ENCODE measurements at regions not wholly inside any gene's neighbourhood (a gene's known extent, or its start where the extent isn't known, plus 50 kb on each side); places are given as distances from the start of the nearest gene placed in this dataset.

- CTCF ChIA-PET (ENCODE audit: low intra/inter-chr PET ratio, low total read pairs), result no interaction called here
- WGBS (ENCODE audit: low lambda C conversion rate), result 0% methylated on average over 2 of the region's 2 CpGs
- Histone ChIP-seq H3K4me3 (replicated peaks in 1 of 3; ENCODE audit: insufficient read depth in 1 of 3, low read depth in 2 of 3, low read length in 3 of 3) (no peak overlapping the region), H3K27ac (ENCODE audit: extremely low read length, insufficient read depth, low read length) (no peak overlapping the region), H3K36me3 (replicated peaks in 1 of 2; ENCODE audit: control insufficient read depth in 1 of 2, insufficient read depth in 2 of 2, low read length in 2 of 2) (no peaks in the 10 kb centered on the region), H2AFZ (ENCODE audit: low read length) (no peak overlapping the region), H3K4me1 (ENCODE audit: insufficient read depth, low read length) (no peaks in the 10 kb centered on the region), H3K27me3 (ENCODE audit: control insufficient read depth in 1 of 2, insufficient read depth in 2 of 2, low read length in 2 of 2) (no peaks in the 10 kb centered on the region; a peak in 1 of 5 replicates), H4K20me1 (ENCODE audit: insufficient read depth, low read length) (no peaks in the 10 kb centered on the region), H3K79me2 (ENCODE audit: insufficient read depth, low read length) (no peaks in the 10 kb centered on the region), H3K9ac (ENCODE audit: insufficient read depth, low read depth, low read length) (no peak overlapping the region), H3K4me2 (ENCODE audit: low read depth, low read length) (no peak overlapping the region), H3K9me3 (ENCODE audit: low read length) (no peaks in the 10 kb centered on the region)
- ATAC-seq (no peak), FAIRE-seq (no peak), DNase-seq (ENCODE audit: low spot score) (no peak)
- in situ Hi-C loops (cut with HindIII; ENCODE audit: extremely low pct_ligation_motif_present, low pct_unique_long_range_greater_than_20kb) (no loop called here), intact Hi-C loops (cut with micrococcal nuclease; ENCODE audit: unreplicated experiment) (no loop called here)
- TF ChIP-seq ZFP90 (CRISPR knock-in tag; IDR thresholded peaks at IDR 0.05; ENCODE audit: borderline replicate concordance) (no peak), TFAP4 (IDR thresholded peaks at IDR 0.05; ENCODE audit: borderline replicate concordance, low read depth) (peak; percentile 56; the same call in 1 of the 2 replicates)
- BruUV-seq (replicated peaks), result no TSS peak
- POLR2A ChIA-PET, result no interaction called here
Observed at GRCh38 chr10:80770239-80770638, 232.5 kb downstream of the SH2D4B start.

- no peaks in the 10 kb centered on the region for H3K9me3 ChIP-seq (ENCODE audit: low read length)
- intact Hi-C loops (cut with micrococcal nuclease; ENCODE audit: unreplicated experiment), result no loop called here
- no peaks in the 10 kb centered on the region; a peak in 1 of 5 replicates for H3K27me3 ChIP-seq (ENCODE audit: control insufficient read depth in 1 of 2, insufficient read depth in 2 of 2, low read length in 2 of 2)
- H3K4me2 ChIP-seq (ENCODE audit: low read depth, low read length), result no peak overlapping the region
- TF ChIP-seq SETDB1 (CRISPR knock-in tag; IDR thresholded peaks at IDR 0.05; ENCODE audit: borderline replicate concordance) (no peak), GATAD2A (CRISPR knock-in tag; IDR thresholded peaks at IDR 0.05) (no peak), HNF4G (IDR thresholded peaks at IDR 0.05; ENCODE audit: borderline replicate concordance, low read depth, low read length) (no peak), HNF4G (CRISPR knock-in tag; IDR thresholded peaks at IDR 0.05; ENCODE audit: borderline replicate concordance, low read depth) (no peak), ZNF761 (CRISPR knock-in tag; conservative IDR thresholded peaks at IDR 0.05) (no peak), ZFP36 (IDR thresholded peaks at IDR 0.05; ENCODE audit: borderline replicate concordance, low read depth, low read length, partially characterized antibody) (no peak), ZNF337 (CRISPR knock-in tag; IDR thresholded peaks at IDR 0.05; ENCODE audit: borderline replicate concordance, low read depth) (no peak)
- WGBS (ENCODE audit: low lambda C conversion rate), result 35% methylated on average over 1 of the region's 1 CpG
- no peaks in the 10 kb centered on the region for H3K36me3 ChIP-seq (replicated peaks in 1 of 2; ENCODE audit: control insufficient read depth in 1 of 2, insufficient read depth in 2 of 2, low read length in 2 of 2)
- H3K9ac ChIP-seq (ENCODE audit: insufficient read depth, low read depth, low read length), result no peak overlapping the region
- DNase-seq (ENCODE audit: low spot score), result no peak
- CTCF ChIA-PET (ENCODE audit: low intra/inter-chr PET ratio, low total read pairs), result no interaction called here
- POLR2A ChIA-PET, result no interaction called here
- H4K20me1 ChIP-seq (ENCODE audit: insufficient read depth, low read length), result no peaks in the 10 kb centered on the region
- BruUV-seq (replicated peaks), result no TSS peak
- no peak for FAIRE-seq
- H3K4me1 ChIP-seq (ENCODE audit: insufficient read depth, low read length), result no peaks in the 10 kb centered on the region
- H3K79me2 ChIP-seq (ENCODE audit: insufficient read depth, low read length), result no peaks in the 10 kb centered on the region
- in situ Hi-C loops (cut with HindIII; ENCODE audit: extremely low pct_ligation_motif_present, low pct_unique_long_range_greater_than_20kb), result no loop called here
- H3K4me3 ChIP-seq (replicated peaks in 1 of 3; ENCODE audit: insufficient read depth in 1 of 3, low read depth in 2 of 3, low read length in 3 of 3), result no peak overlapping the region
- H3K27ac ChIP-seq (ENCODE audit: extremely low read length, insufficient read depth, low read length), result no peak overlapping the region
- no peak overlapping the region for H2AFZ ChIP-seq (ENCODE audit: low read length)
- ATAC-seq, result no peak
Observed at GRCh38 chr10:80771285-80771684, 233.6 kb downstream of the SH2D4B start.

Data from HepG2 (cell line).